Chondrocyte (in vitro differentiated cells): ENCODE measurements at regions not wholly inside any gene's neighbourhood (a gene's known extent, or its start where the extent isn't known, plus 50 kb on each side); places are given as distances from the start of the nearest gene placed in this dataset.

ENCODE experiments used
- DNase-seq: peaks from one replicate; pipeline ENCODE4 v3.0.0; 2021; ENCODE audit warnings: mixed read lengths, low spot score
- H3K27ac Mint-ChIP-seq: one replicate; pipeline ENCODE4 v1.8.0; 2021; ENCODE audit warnings: mild to moderate bottlenecking, moderate library complexity, mixed read lengths; ENCODE audit not compliant: unreplicated experiment
- H3K27me3 Mint-ChIP-seq: 2 replicates; pipeline ENCODE4 v1.8.0; 2021; ENCODE audit warnings: low read depth, mixed read lengths
- H3K36me3 Mint-ChIP-seq: 2 replicates; pipeline ENCODE4 v1.8.0; 2021; ENCODE audit warnings: low read depth, mixed read lengths
- H3K4me1 Mint-ChIP-seq: 2 replicates; pipeline ENCODE4 v1.8.0; 2021; ENCODE audit warnings: low read depth, mild to moderate bottlenecking, mixed read lengths
- H3K4me3 Mint-ChIP-seq: one replicate; pipeline ENCODE4 v1.8.0; 2021; ENCODE audit warnings: mild to moderate bottlenecking, moderate library complexity, mixed read lengths; ENCODE audit not compliant: unreplicated experiment
- H3K9me3 Mint-ChIP-seq: 2 replicates; pipeline ENCODE4 v1.8.0; 2021; ENCODE audit warnings: low read depth, mixed read lengths
- TF ChIP-seq, protein P1 (sequence below): fragments of 200-600 bp; sonication (generic); IDR thresholded peaks from 2 replicates; pipeline ENCODE4 v1.5.0; 2021; ENCODE audit warnings: antibody characterized with exemption, mild to moderate bottlenecking, moderate library complexity

DNA sequence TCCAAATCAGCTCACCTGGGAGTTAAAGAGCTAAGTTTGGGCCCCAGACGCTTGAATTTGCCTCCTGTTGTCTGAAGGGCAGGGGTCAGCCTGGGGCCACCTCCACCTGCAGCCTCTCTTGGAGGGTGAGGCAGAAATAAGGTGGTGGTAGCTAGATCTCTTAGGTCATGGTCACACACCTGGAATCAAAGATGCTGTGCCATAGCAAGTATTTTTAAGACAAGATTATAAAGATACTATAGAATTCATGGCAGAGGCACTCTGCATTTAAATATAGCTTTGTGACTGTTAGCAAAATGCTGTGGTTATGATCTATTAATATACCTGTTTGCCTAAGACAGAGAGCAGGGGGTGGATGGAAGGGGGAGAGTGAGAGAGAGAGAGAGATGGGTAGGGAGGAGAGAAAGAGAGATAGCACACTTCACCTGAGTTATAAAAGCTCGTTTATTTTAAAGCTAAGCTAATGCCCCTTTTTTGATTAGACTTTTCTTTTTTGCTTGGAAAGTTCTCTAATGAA lies 242.7 kb downstream of the TMEM182 start:
- no peak overlapping the region for H3K27ac Mint-ChIP-seq
- no peak overlapping the region for H3K4me3 Mint-ChIP-seq
- peaks cover 10% of the 10 kb centered on the region for H3K9me3 Mint-ChIP-seq
- TF ChIP-seq, protein P1, sequence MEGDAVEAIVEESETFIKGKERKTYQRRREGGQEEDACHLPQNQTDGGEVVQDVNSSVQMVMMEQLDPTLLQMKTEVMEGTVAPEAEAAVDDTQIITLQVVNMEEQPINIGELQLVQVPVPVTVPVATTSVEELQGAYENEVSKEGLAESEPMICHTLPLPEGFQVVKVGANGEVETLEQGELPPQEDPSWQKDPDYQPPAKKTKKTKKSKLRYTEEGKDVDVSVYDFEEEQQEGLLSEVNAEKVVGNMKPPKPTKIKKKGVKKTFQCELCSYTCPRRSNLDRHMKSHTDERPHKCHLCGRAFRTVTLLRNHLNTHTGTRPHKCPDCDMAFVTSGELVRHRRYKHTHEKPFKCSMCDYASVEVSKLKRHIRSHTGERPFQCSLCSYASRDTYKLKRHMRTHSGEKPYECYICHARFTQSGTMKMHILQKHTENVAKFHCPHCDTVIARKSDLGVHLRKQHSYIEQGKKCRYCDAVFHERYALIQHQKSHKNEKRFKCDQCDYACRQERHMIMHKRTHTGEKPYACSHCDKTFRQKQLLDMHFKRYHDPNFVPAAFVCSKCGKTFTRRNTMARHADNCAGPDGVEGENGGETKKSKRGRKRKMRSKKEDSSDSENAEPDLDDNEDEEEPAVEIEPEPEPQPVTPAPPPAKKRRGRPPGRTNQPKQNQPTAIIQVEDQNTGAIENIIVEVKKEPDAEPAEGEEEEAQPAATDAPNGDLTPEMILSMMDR: no peak
- no peaks in the 10 kb centered on the region for H3K4me1 Mint-ChIP-seq
- peaks cover 1% of the 10 kb centered on the region for H3K36me3 Mint-ChIP-seq
- no peak for DNase-seq
- H3K27me3 Mint-ChIP-seq: no peaks in the 10 kb centered on the region

DNA sequence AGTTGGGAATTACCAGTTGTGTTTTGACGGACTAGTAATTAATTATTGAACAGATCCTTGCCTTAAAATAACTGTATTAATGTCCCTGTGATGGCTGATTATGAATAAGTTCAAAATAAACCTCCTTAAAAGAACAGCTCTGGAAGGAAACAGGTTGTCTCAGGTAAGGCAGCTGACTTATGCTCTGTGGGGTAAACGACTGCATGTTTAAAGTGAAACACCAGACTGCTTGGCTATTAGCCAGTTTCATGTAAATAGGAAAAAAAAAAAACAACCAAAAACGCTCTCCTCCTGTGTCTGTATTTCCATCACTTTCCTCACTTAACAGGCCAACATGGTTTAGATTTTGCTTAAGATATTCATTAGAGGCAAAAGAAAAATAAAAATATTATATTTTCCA lies 243.6 kb downstream of the TMEM182 start:
- peaks cover 10% of the 10 kb centered on the region for H3K9me3 Mint-ChIP-seq
- no peak for DNase-seq
- no peak overlapping the region for H3K27ac Mint-ChIP-seq
- TF ChIP-seq, protein P1: no peak
- no peaks in the 10 kb centered on the region for H3K27me3 Mint-ChIP-seq
- no peaks in the 10 kb centered on the region for H3K4me1 Mint-ChIP-seq
- no peak overlapping the region for H3K4me3 Mint-ChIP-seq
- peaks cover 1% of the 10 kb centered on the region for H3K36me3 Mint-ChIP-seq

DNA sequence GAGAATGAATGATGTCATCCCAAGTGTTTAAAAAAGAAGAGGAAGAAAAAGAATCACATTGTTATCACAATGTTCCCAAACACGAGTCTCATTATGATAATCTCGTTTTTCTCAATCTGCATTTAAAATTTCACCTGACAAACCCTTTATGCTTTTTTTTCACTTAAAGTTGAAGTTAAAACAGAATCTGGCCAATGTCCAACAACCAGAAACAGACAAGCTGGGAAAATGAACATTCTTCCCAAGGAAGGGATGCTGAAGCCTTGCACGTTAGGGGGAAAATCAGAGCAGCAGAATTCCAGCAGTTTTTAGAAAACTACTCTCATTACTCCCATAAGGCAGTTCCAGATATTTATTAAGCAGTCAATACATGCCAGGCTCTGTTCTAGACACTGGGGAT lies 245.3 kb downstream of the TMEM182 start:
- H3K4me1 Mint-ChIP-seq: no peaks in the 10 kb centered on the region
- TF ChIP-seq, protein P1: no peak
- DNase-seq: no peak
- H3K27ac Mint-ChIP-seq: no peak overlapping the region
- H3K36me3 Mint-ChIP-seq: no peaks in the 10 kb centered on the region
- no peak overlapping the region for H3K4me3 Mint-ChIP-seq
- peaks cover 3% of the 10 kb centered on the region for H3K27me3 Mint-ChIP-seq
- peaks cover 2% of the 10 kb centered on the region for H3K9me3 Mint-ChIP-seq

DNA sequence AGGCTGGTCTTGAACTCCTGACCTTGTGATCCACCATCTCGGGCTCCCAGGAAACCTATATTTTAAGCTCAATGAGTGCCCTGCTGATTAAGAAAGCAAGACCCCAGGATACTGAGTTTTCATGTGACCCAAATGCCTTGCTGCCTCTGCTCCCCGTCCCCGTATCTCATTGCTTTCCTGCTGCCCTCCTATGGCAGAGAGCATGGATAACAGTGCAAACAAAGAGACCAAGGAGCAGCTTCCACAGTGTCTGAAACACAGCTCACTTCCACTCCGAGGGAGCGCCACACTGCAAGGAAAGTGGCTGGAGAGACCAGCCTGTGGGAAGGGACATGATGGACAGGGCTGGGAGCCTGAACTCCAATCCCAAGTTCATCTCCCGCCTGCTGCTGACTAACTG lies 246.8 kb downstream of the TMEM182 start:
- H3K4me1 Mint-ChIP-seq: no peaks in the 10 kb centered on the region
- H3K27ac Mint-ChIP-seq: no peak overlapping the region
- no peak for DNase-seq
- no peak overlapping the region for H3K4me3 Mint-ChIP-seq
- H3K36me3 Mint-ChIP-seq: no peaks in the 10 kb centered on the region
- H3K9me3 Mint-ChIP-seq: no peaks in the 10 kb centered on the region
- H3K27me3 Mint-ChIP-seq: peaks cover 4% of the 10 kb centered on the region
- TF ChIP-seq, protein P1: no peak

DNA sequence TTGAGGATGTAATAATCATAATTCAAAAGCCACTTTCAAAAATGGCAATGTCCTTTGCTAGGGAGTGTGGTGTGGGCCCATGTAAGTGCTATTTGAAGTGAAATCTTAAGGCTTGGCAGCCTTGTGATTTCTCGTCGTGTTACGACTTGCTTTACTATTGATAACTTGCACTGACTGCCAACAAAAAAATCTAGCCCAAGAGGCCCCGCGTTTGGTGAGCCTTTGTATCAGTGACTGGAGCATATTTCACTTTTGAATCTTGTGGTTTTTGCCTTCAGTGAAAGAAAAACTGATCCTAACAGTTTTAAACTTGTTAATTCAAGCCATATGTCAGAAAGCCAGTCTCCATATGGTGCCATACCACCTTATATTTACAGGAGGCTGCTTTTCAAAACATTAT lies 248.0 kb downstream of the TMEM182 start:
- Mint-ChIP-seq H3K27me3 (peaks cover 5% of the 10 kb centered on the region), H3K4me3 (no peak overlapping the region), H3K9me3 (no peaks in the 10 kb centered on the region), H3K36me3 (no peaks in the 10 kb centered on the region), H3K27ac (no peak overlapping the region), H3K4me1 (no peaks in the 10 kb centered on the region)
- TF ChIP-seq, protein P1: no peak
- DNase-seq: no peak
